SK-N-SH treated with all-trans-retinoic acid at 6 μM for 48 hours (cell line): ENCODE measurements at regions not wholly inside any gene's neighbourhood (a gene's known extent, or its start where the extent isn't known, plus 50 kb on each side); places are given as distances from the start of the nearest gene placed in this dataset.

Experiments
- ATAC-seq: fragments of 200-7000 bp; cut with Tn5 transposase; 3 replicates; pipeline ENCODE4 v1.9.1; 2020; ENCODE audit warnings: mild to moderate bottlenecking, moderate library complexity
- ARNTL ChIP-seq: fragments of 450-650 bp; formaldehyde crosslinking; IDR thresholded peaks from 2 replicates; pipeline ENCODE4 v1.5.0; 2020; ENCODE audit warnings: low read depth, mild to moderate bottlenecking, moderate library complexity, borderline replicate concordance
- BACH2 ChIP-seq: fragments of 250-450 bp; sonication (Bioruptor Pico); IDR thresholded peaks from 2 replicates; pipeline ENCODE4 v1.9.0; 2021; ENCODE audit warnings: mild to moderate bottlenecking, borderline replicate concordance
- CREB5 ChIP-seq: fragments of 250-450 bp; sonication (Bioruptor Pico); IDR thresholded peaks from 2 replicates; pipeline ENCODE4 v1.5.1; 2020; ENCODE audit warnings: low read depth, mild to moderate bottlenecking, moderate library complexity
- CSDC2 ChIP-seq: fragments of 250-450 bp; sonication (Bioruptor Pico); IDR thresholded peaks from 2 replicates; pipeline ENCODE4 v1.5.0; 2020; ENCODE audit warnings: mild to moderate bottlenecking, moderate library complexity
- CSRNP3 ChIP-seq: fragments of 250-450 bp; sonication (Bioruptor Pico); IDR thresholded peaks from 2 replicates; pipeline ENCODE4 v1.5.1; 2021; ENCODE audit warnings: mild to moderate bottlenecking, moderate library complexity
- ESRRG ChIP-seq: fragments of 250-450 bp; sonication (Bioruptor Pico); IDR thresholded peaks from 2 replicates; pipeline ENCODE4 v1.6.1; 2021; ENCODE audit warnings: mild to moderate bottlenecking
- GLIS3 ChIP-seq: fragments of 250-450 bp; sonication (Bioruptor Pico); IDR thresholded peaks from 2 replicates; pipeline ENCODE4 v1.5.0; 2020; ENCODE audit warnings: mild to moderate bottlenecking, moderate library complexity
- ISL1 ChIP-seq: fragments of 250-450 bp; sonication (Bioruptor Pico); IDR thresholded peaks from 2 replicates; pipeline ENCODE4 v2.1.2; 2022; ENCODE audit warnings: mild to moderate bottlenecking, moderate library complexity
- OSR1 ChIP-seq: fragments of 250-450 bp; sonication (Bioruptor Pico); IDR thresholded peaks from 2 replicates; pipeline ENCODE4 v1.8.0; 2022; ENCODE audit warnings: moderate library complexity, mild to moderate bottlenecking, inconsistent platforms
- PATZ1 ChIP-seq: fragments of 250-450 bp; sonication (Bioruptor Pico); IDR thresholded peaks from 2 replicates; pipeline ENCODE4 v1.8.0; 2020; ENCODE audit warnings: mild to moderate bottlenecking, moderate library complexity, borderline replicate concordance
- POU6F1 ChIP-seq: fragments of 250-450 bp; sonication (Bioruptor Pico); IDR thresholded peaks from 2 replicates; pipeline ENCODE4 v1.8.0; 2021; ENCODE audit warnings: low read depth, mild to moderate bottlenecking, moderate library complexity, borderline replicate concordance
- PPARA ChIP-seq: fragments of 250-450 bp; sonication (Bioruptor Pico); IDR thresholded peaks from 2 replicates; pipeline ENCODE4 v1.5.0; 2020; ENCODE audit warnings: mild to moderate bottlenecking, borderline replicate concordance
- RARB ChIP-seq: fragments of 250-450 bp; sonication (Bioruptor Pico); IDR thresholded peaks from 2 replicates; pipeline ENCODE4 v1.8.0; 2021; ENCODE audit warnings: mild to moderate bottlenecking, moderate library complexity
- SNAI2 ChIP-seq: fragments of 250-450 bp; sonication (Bioruptor Pico); IDR thresholded peaks from 2 replicates; pipeline ENCODE4 v1.5.0; 2020; ENCODE audit warnings: mild to moderate bottlenecking, moderate library complexity
- TCF4 ChIP-seq: fragments of 250-450 bp; sonication (Bioruptor Pico); IDR thresholded peaks from 2 replicates; pipeline ENCODE4 v1.8.0; 2021; ENCODE audit warnings: mild to moderate bottlenecking, moderate library complexity, borderline replicate concordance
- TOX ChIP-seq: fragments of 250-450 bp; sonication (Bioruptor Pico); IDR thresholded peaks from 2 replicates; pipeline ENCODE4 v1.8.0; 2021; ENCODE audit warnings: mild to moderate bottlenecking, moderate library complexity, borderline replicate concordance
- TSHZ2 ChIP-seq: fragments of 250-450 bp; sonication (Bioruptor Pico); IDR thresholded peaks from 2 replicates; pipeline ENCODE4 v1.5.0; 2020; ENCODE audit warnings: mild to moderate bottlenecking, moderate library complexity
- ZC3H10 ChIP-seq: fragments of 250-450 bp; sonication (Bioruptor Pico); IDR thresholded peaks from 2 replicates; pipeline ENCODE4 v1.5.1; 2021; ENCODE audit warnings: mild to moderate bottlenecking, moderate library complexity
- ZFP3 ChIP-seq: fragments of 250-450 bp; sonication (Bioruptor Pico); IDR thresholded peaks from 2 replicates; pipeline ENCODE4 v1.5.0; 2020; ENCODE audit warnings: mild to moderate bottlenecking, moderate library complexity
- ZFP30 ChIP-seq: fragments of 450-650 bp; formaldehyde crosslinking; IDR thresholded peaks from 2 replicates; pipeline ENCODE4 v1.5.0; 2022; ENCODE audit warnings: mild to moderate bottlenecking, moderate library complexity
- ZNF565 ChIP-seq: fragments of 450-650 bp; formaldehyde crosslinking; conservative IDR thresholded peaks from 2 replicates; pipeline ENCODE4 v1.5.0; 2020; ENCODE audit warnings: low read depth, mild to moderate bottlenecking, moderate library complexity
- ZNF70 ChIP-seq: fragments of 450-650 bp; formaldehyde crosslinking; IDR thresholded peaks from 2 replicates; pipeline ENCODE4 v1.5.0; 2020; ENCODE audit warnings: mild to moderate bottlenecking, moderate library complexity
- ZNF8 ChIP-seq: fragments of 450-650 bp; formaldehyde crosslinking; IDR thresholded peaks from 2 replicates; pipeline ENCODE4 v1.5.0; 2020; ENCODE audit warnings: mild to moderate bottlenecking, moderate library complexity

GRCh38 chr10:129219364-129219763 is 247.7 kb upstream of the MGMT start:
- ATAC-seq, result no peak
- no peak for TF ChIP-seq ZFP3
- TF ChIP-seq BACH2 (CRISPR knock-in tag), result no peak
- no peak for TF ChIP-seq ZNF8 (CRISPR knock-in tag)
- no peak for TF ChIP-seq TSHZ2
- TF ChIP-seq POU6F1 (CRISPR knock-in tag), result no peak
- TF ChIP-seq ZC3H10, result no peak
- TF ChIP-seq ZNF565 (CRISPR knock-in tag), result no peak
- TF ChIP-seq OSR1 (CRISPR knock-in tag), result no peak
- no peak for TF ChIP-seq ZNF70 (CRISPR knock-in tag)
- no peak for TF ChIP-seq CSRNP3
- no peak for TF ChIP-seq RARB (CRISPR knock-in tag)
- TF ChIP-seq ZFP30 (CRISPR knock-in tag), result no peak
- TF ChIP-seq ISL1 (CRISPR knock-in tag), result no peak
- TF ChIP-seq ARNTL (CRISPR knock-in tag), result no peak
- no peak for TF ChIP-seq CSDC2
- TF ChIP-seq PATZ1 (CRISPR knock-in tag), result no peak
- no peak for TF ChIP-seq TCF4 (CRISPR knock-in tag)
- no peak for TF ChIP-seq CREB5 (CRISPR knock-in tag)
- TF ChIP-seq PPARA (CRISPR knock-in tag), result no peak
- TF ChIP-seq GLIS3 (CRISPR knock-in tag), result no peak
- TF ChIP-seq, all 23 proteins: peak for 0

- no peak for TF ChIP-seq ZNF8 (CRISPR knock-in tag)
- no peak for TF ChIP-seq ISL1 (CRISPR knock-in tag)
- TF ChIP-seq RARB (CRISPR knock-in tag), result no peak
- no peak for TF ChIP-seq PPARA (CRISPR knock-in tag)
- no peak for TF ChIP-seq ZC3H10
- no peak for TF ChIP-seq ESRRG (CRISPR knock-in tag)
- no peak for TF ChIP-seq ARNTL (CRISPR knock-in tag)
- TF ChIP-seq ZFP3, result no peak
- TF ChIP-seq TOX (CRISPR knock-in tag), result no peak
- TF ChIP-seq CREB5 (CRISPR knock-in tag), result no peak
- TF ChIP-seq TSHZ2, result no peak
- TF ChIP-seq SNAI2, result no peak
- TF ChIP-seq BACH2 (CRISPR knock-in tag), result no peak
- TF ChIP-seq ZFP30 (CRISPR knock-in tag), result no peak
- TF ChIP-seq CSRNP3, result no peak
- no peak for TF ChIP-seq OSR1 (CRISPR knock-in tag)
- no peak for TF ChIP-seq GLIS3 (CRISPR knock-in tag)
- TF ChIP-seq ZNF565 (CRISPR knock-in tag), result no peak
- no peak for ATAC-seq
Observed at GRCh38 chr10:129222436-129222835, 244.6 kb upstream of the MGMT start.
